Naive B cell (primary cell): ENCODE measurements at regions not wholly inside any gene's neighbourhood (a gene's known extent, or its start where the extent isn't known, plus 50 kb on each side); places are given as distances from the start of the nearest gene placed in this dataset.

Experiments
- ATAC-seq, 2 donors: fragments of 150-1000 bp; cut with Tn5 transposase; 2 replicates each; pipeline ENCODE4 v1.10.0; 2021; ENCODE audit warnings: low read depth in 2 of 2, mild to moderate bottlenecking in 2 of 2, moderate library complexity in 2 of 2
- DNase-seq: peaks from one replicate; pipeline ENCODE4 v3.0.0; 2022
- H3K27ac Mint-ChIP-seq, 6 donors: one replicate each; pipeline ENCODE4 v1.8.0; 2020 to 2022; ENCODE audit warnings: mild to moderate bottlenecking in 6 of 6, mixed read lengths in 6 of 6, moderate library complexity in 5 of 6, inconsistent platforms in 2 of 6
- H3K27me3 Mint-ChIP-seq, 3 donors: one replicate each; pipeline ENCODE4 v1.8.0; 2021 to 2022; ENCODE audit warnings: mixed read lengths in 3 of 3, mild to moderate bottlenecking in 1 of 3
- H3K36me3 Mint-ChIP-seq, 2 donors: one replicate each; pipeline ENCODE4 v1.8.0; 2020 to 2022; ENCODE audit warnings: mixed read lengths in 2 of 2, inconsistent platforms in 1 of 2, mild to moderate bottlenecking in 1 of 2
- H3K4me1 Mint-ChIP-seq, 3 donors: one replicate each; pipeline ENCODE4 v1.8.0; 2020 to 2022; ENCODE audit warnings: mixed read lengths in 3 of 3, inconsistent platforms in 1 of 3, mild to moderate bottlenecking in 1 of 3, moderate library complexity in 1 of 3
- H3K4me3 Mint-ChIP-seq, 8 donors: one replicate each; pipeline ENCODE4 v1.8.0; 2020 to 2022; ENCODE audit warnings: mild to moderate bottlenecking in 8 of 8, mixed read lengths in 8 of 8, moderate library complexity in 8 of 8, inconsistent platforms in 2 of 8
- H3K9me3 Mint-ChIP-seq, 7 donors: one replicate each; pipeline ENCODE4 v1.8.0; 2020 to 2022; ENCODE audit warnings: mixed read lengths in 7 of 7, mild to moderate bottlenecking in 5 of 7, inconsistent platforms in 2 of 7, moderate library complexity in 1 of 7

- no peaks in the 10 kb centered on the region for H3K36me3 Mint-ChIP-seq
- no peak overlapping the region for H3K27ac Mint-ChIP-seq
- ATAC-seq (no peak), DNase-seq (no peak)
- H3K4me3 Mint-ChIP-seq: no peak overlapping the region
- no peaks in the 10 kb centered on the region for H3K4me1 Mint-ChIP-seq
- H3K27me3 Mint-ChIP-seq: peaks cover 6 to 12% (median 8%) of the 10 kb centered on the region in 3 donors
- H3K9me3 Mint-ChIP-seq: peaks cover 0 to 22% (median 8%) of the 10 kb centered on the region in 7 donors
Observed at GRCh38 chr13:100913143-100913542, 238.5 kb upstream of the TMTC4 start.

GRCh38 chr13:100904293-100904976, 229.8 kb upstream of the TMTC4 start:
- Mint-ChIP-seq H3K4me1 (no peaks in the 10 kb centered on the region), H3K4me3 (no peak overlapping the region), H3K9me3 (peaks cover 0 to 12% (median 0%) of the 10 kb centered on the region in 7 donors), H3K36me3 (no peaks in the 10 kb centered on the region), H3K27me3 (peaks cover 0 to 5% (median 0%) of the 10 kb centered on the region in 3 donors), H3K27ac (no peak overlapping the region)
- DNase-seq (no peak), ATAC-seq (no peak)

GRCh38 chr13:100899720-100900316, 225.2 kb upstream of the TMTC4 start:
- no peaks in the 10 kb centered on the region for H3K4me1 Mint-ChIP-seq
- no peak overlapping the region for H3K4me3 Mint-ChIP-seq
- H3K9me3 Mint-ChIP-seq: peaks cover 0 to 3% (median 0%) of the 10 kb centered on the region in 7 donors
- ATAC-seq (no peak), DNase-seq (no peak)
- peaks cover 0 to 5% (median 0%) of the 10 kb centered on the region in 3 donors for H3K27me3 Mint-ChIP-seq
- no peak overlapping the region for H3K27ac Mint-ChIP-seq
- H3K36me3 Mint-ChIP-seq: no peaks in the 10 kb centered on the region

- H3K9me3 Mint-ChIP-seq: peaks cover 0 to 5% (median 0%) of the 10 kb centered on the region in 7 donors
- H3K27ac Mint-ChIP-seq: no peak overlapping the region
- no peak overlapping the region for H3K4me3 Mint-ChIP-seq
- peaks cover 0 to under 1% (median 0%) of the 10 kb centered on the region in 3 donors for H3K27me3 Mint-ChIP-seq
- ATAC-seq: no peak
- no peaks in the 10 kb centered on the region for H3K36me3 Mint-ChIP-seq
- DNase-seq: no peak
- H3K4me1 Mint-ChIP-seq: no peaks in the 10 kb centered on the region
Observed at GRCh38 chr13:100898431-100898830, 223.8 kb upstream of the TMTC4 start.

- no peaks in the 10 kb centered on the region for H3K4me1 Mint-ChIP-seq
- H3K27ac Mint-ChIP-seq: no peak overlapping the region
- no peak overlapping the region for H3K4me3 Mint-ChIP-seq
- ATAC-seq: no peak
- H3K9me3 Mint-ChIP-seq: peaks cover 0 to 13% (median 0%) of the 10 kb centered on the region in 7 donors
- no peaks in the 10 kb centered on the region for H3K27me3 Mint-ChIP-seq
- H3K36me3 Mint-ChIP-seq: no peaks in the 10 kb centered on the region
- no peak for DNase-seq
Observed at GRCh38 chr13:100895651-100896050, 221.1 kb upstream of the TMTC4 start.

GRCh38 chr13:100892981-100893380, 218.4 kb upstream of the TMTC4 start:
- ATAC-seq: no peak
- peaks cover 0 to 4% of the 10 kb centered on the region in 2 donors for H3K36me3 Mint-ChIP-seq
- peaks cover 0 to 17% (median 2%) of the 10 kb centered on the region in 7 donors for H3K9me3 Mint-ChIP-seq
- H3K4me3 Mint-ChIP-seq: no peak overlapping the region
- no peak overlapping the region for H3K27ac Mint-ChIP-seq
- H3K27me3 Mint-ChIP-seq: no peaks in the 10 kb centered on the region
- DNase-seq: no peak
- no peaks in the 10 kb centered on the region for H3K4me1 Mint-ChIP-seq

GRCh38 chr13:100890645-100891044, 216.1 kb upstream of the TMTC4 start:
- no peak for ATAC-seq
- Mint-ChIP-seq H3K27ac (no peak overlapping the region), H3K4me3 (no peak overlapping the region), H3K9me3 (peaks cover 0 to 13% (median 2%) of the 10 kb centered on the region in 7 donors), H3K4me1 (no peaks in the 10 kb centered on the region), H3K27me3 (no peaks in the 10 kb centered on the region), H3K36me3 (peaks cover 0 to 4% of the 10 kb centered on the region in 2 donors)
- DNase-seq: no peak

GRCh38 chr13:100887729-100888151, 213.1 kb upstream of the TMTC4 start:
- Mint-ChIP-seq H3K4me1 (no peaks in the 10 kb centered on the region), H3K4me3 (no peak overlapping the region), H3K27me3 (no peaks in the 10 kb centered on the region), H3K9me3 (peaks cover 0 to 9% (median 2%) of the 10 kb centered on the region in 7 donors), H3K36me3 (peaks cover 0 to 4% of the 10 kb centered on the region in 2 donors), H3K27ac (no peak overlapping the region)
- DNase-seq (no peak), ATAC-seq (no peak)

GRCh38 chr13:100883453-100883852, 208.9 kb upstream of the TMTC4 start:
- Mint-ChIP-seq H3K4me1 (no peaks in the 10 kb centered on the region), H3K4me3 (no peak overlapping the region), H3K9me3 (peaks cover 0 to 6% (median 3%) of the 10 kb centered on the region in 7 donors), H3K27me3 (no peaks in the 10 kb centered on the region), H3K27ac (no peak overlapping the region), H3K36me3 (peaks cover 0 to 3% of the 10 kb centered on the region in 2 donors)
- DNase-seq: no peak
- ATAC-seq: no peak

- H3K4me3 Mint-ChIP-seq: no peak overlapping the region
- no peaks in the 10 kb centered on the region for H3K4me1 Mint-ChIP-seq
- no peak overlapping the region for H3K27ac Mint-ChIP-seq
- ATAC-seq (no peak), DNase-seq (no peak)
- no peaks in the 10 kb centered on the region for H3K27me3 Mint-ChIP-seq
- H3K36me3 Mint-ChIP-seq: no peaks in the 10 kb centered on the region
- peaks cover 0 to 7% (median 3%) of the 10 kb centered on the region in 7 donors for H3K9me3 Mint-ChIP-seq
Observed at GRCh38 chr13:100881291-100881864, 206.8 kb upstream of the TMTC4 start.

GRCh38 chr13:100880166-100880565, 205.6 kb upstream of the TMTC4 start:
- Mint-ChIP-seq H3K27ac (no peak overlapping the region), H3K4me3 (no peak overlapping the region), H3K27me3 (no peaks in the 10 kb centered on the region), H3K4me1 (no peaks in the 10 kb centered on the region), H3K36me3 (no peaks in the 10 kb centered on the region), H3K9me3 (peaks cover 2 to 11% (median 8%) of the 10 kb centered on the region in 7 donors)
- DNase-seq: no peak
- no peak for ATAC-seq

- no peak for DNase-seq
- Mint-ChIP-seq H3K4me1 (no peaks in the 10 kb centered on the region), H3K4me3 (no peak overlapping the region), H3K27ac (no peak overlapping the region), H3K9me3 (peaks cover 2 to 13% (median 8%) of the 10 kb centered on the region in 7 donors), H3K27me3 (no peaks in the 10 kb centered on the region), H3K36me3 (no peaks in the 10 kb centered on the region)
- no peak for ATAC-seq
Observed at GRCh38 chr13:100879255-100879654, 204.7 kb upstream of the TMTC4 start.

- DNase-seq: no peak
- H3K9me3 Mint-ChIP-seq: peaks cover 4 to 15% (median 8%) of the 10 kb centered on the region in 7 donors
- H3K36me3 Mint-ChIP-seq: peaks cover 0 to 5% of the 10 kb centered on the region in 2 donors
- H3K4me3 Mint-ChIP-seq: no peak overlapping the region
- H3K4me1 Mint-ChIP-seq: no peaks in the 10 kb centered on the region
- no peak overlapping the region for H3K27ac Mint-ChIP-seq
- no peak for ATAC-seq
- peaks cover 0 to 4% (median 0%) of the 10 kb centered on the region in 3 donors for H3K27me3 Mint-ChIP-seq
Observed at GRCh38 chr13:100876044-100876403, 201.4 kb upstream of the TMTC4 start.
